ENCODE measurements at regions not wholly inside any gene's neighbourhood (a gene's known extent, or its start where the extent isn't known, plus 50 kb on each side); places are given as distances from the start of the nearest gene placed in this dataset.

- no peak for DNase-seq
Observed at GRCh38 chr17:69960755-69961154, 114.3 kb upstream of the KCNJ16 start.

GRCh38 chr17:69961501-69962145 lies 113.4 kb upstream of the KCNJ16 start:
- DNase-seq: no peak

GRCh38 chr17:69962436-69962995 lies 112.5 kb upstream of the KCNJ16 start:
- DNase-seq: no peak

- DNase-seq: no peak
Observed at GRCh38 chr17:69967910-69968411, 107.1 kb upstream of the KCNJ16 start.

- no peak for DNase-seq
Observed at GRCh38 chr17:69969897-69970296, 105.1 kb upstream of the KCNJ16 start.

- DNase-seq: no peak
Observed at GRCh38 chr17:69972251-69972650, 102.8 kb upstream of the KCNJ16 start.

GRCh38 chr17:69975808-69976207 lies 99.2 kb upstream of the KCNJ16 start:
- no peak for DNase-seq

GRCh38 chr17:69978056-69978646 lies 96.9 kb upstream of the KCNJ16 start:
- peak; percentile 2 for DNase-seq

- no peak for DNase-seq
Observed at GRCh38 chr17:69981441-69981840, 93.6 kb upstream of the KCNJ16 start.

GRCh38 chr17:69995476-69995875 lies 79.5 kb upstream of the KCNJ16 start:
- no peak for DNase-seq

- no peak for DNase-seq
Observed at GRCh38 chr17:69997332-69997731, 77.7 kb upstream of the KCNJ16 start.

- DNase-seq: no peak
Observed at GRCh38 chr17:69999253-69999652, 75.8 kb upstream of the KCNJ16 start.

- DNase-seq: no peak
Observed at GRCh38 chr17:70006159-70006558, 68.9 kb upstream of the KCNJ16 start.

GRCh38 chr17:70011750-70012149 lies 63.3 kb upstream of the KCNJ16 start:
- DNase-seq: no peak

GRCh38 chr17:70013911-70014310 lies 61.1 kb upstream of the KCNJ16 start:
- no peak for DNase-seq

- DNase-seq: no peak
Observed at GRCh38 chr17:70017112-70017511, 57.9 kb upstream of the KCNJ16 start.

GRCh38 chr17:70017941-70018340 lies 57.1 kb upstream of the KCNJ16 start:
- no peak for DNase-seq

GRCh38 chr17:70021726-70022125 lies 53.3 kb upstream of the KCNJ16 start:
- DNase-seq: no peak

GRCh38 chr17:70022175-70022574 lies 52.9 kb upstream of the KCNJ16 start:
- no peak for DNase-seq

GRCh38 chr17:70024253-70024652 lies 50.8 kb upstream of the KCNJ16 start:
- no peak for DNase-seq

Measured in retina (tissue), 1 donor.